ENCODE measurements at regions not wholly inside any gene's neighbourhood (a gene's known extent, or its start where the extent isn't known, plus 50 kb on each side); places are given as distances from the start of the nearest gene placed in this dataset.

GRCh38 chr18:42190643-42191042 is 235.6 kb downstream of the PIK3C3 start:
- BruUV-seq (replicated peaks) = no TSS peak

GRCh38 chr18:42192251-42193248 is 237.5 kb downstream of the PIK3C3 start:
- H3K9me2 ChIP-seq (ENCODE audit: insufficient read depth, low read length) = no peaks in the 10 kb centered on the region
- CTCF ChIA-PET (ENCODE audit: unreplicated experiment) = no interaction called here

More at GRCh38 chr18:42190643-42191042, 235.6 kb downstream of the PIK3C3 start:
- H3K4me3 ChIP-seq (ENCODE audit: low read depth, low read length, poor library complexity, severe bottlenecking) = no peak overlapping the region
- H2AFZ ChIP-seq (ENCODE audit: low read length) = no peak overlapping the region
- H3K36me3 ChIP-seq (ENCODE audit: insufficient read depth, low read length) = no peaks in the 10 kb centered on the region
- CTCF ChIA-PET (ENCODE audit: unreplicated experiment) = no interaction called here
- TF ChIP-seq EZH2phosphoT487 (IDR thresholded peaks at IDR 0.05; ENCODE audit: borderline replicate concordance, low read depth, low read length) (no peak), CTCF (conservative IDR thresholded peaks at IDR 0.05; ENCODE audit: low read length) (no peak)
- H3K79me2 ChIP-seq (ENCODE audit: insufficient read depth, low read depth, low read length) = no peaks in the 10 kb centered on the region
- no peaks in the 10 kb centered on the region for H3K4me1 ChIP-seq (ENCODE audit: insufficient read depth, low read length, poor library complexity, severe bottlenecking)
- H3K9me3 ChIP-seq (ENCODE audit: low read length) = no peaks in the 10 kb centered on the region
- no peak overlapping the region for H3K4me2 ChIP-seq (ENCODE audit: low read length)
- no peak overlapping the region for H3K27ac ChIP-seq (ENCODE audit: low read depth, low read length, poor library complexity, severe bottlenecking)
- POLR2A ChIA-PET = interaction anchor here (0.6 kb wide), 2 partner anchors 79 to 207 kb away, joined by 3 read pairs; no protein-coding TSS in a partner anchor
- DNase-seq (ENCODE audit: low spot score) = no peak
- no peaks in the 10 kb centered on the region for H4K20me1 ChIP-seq (ENCODE audit: insufficient read depth, low read length)
- no peaks in the 10 kb centered on the region for H3K9me2 ChIP-seq (ENCODE audit: insufficient read depth, low read length)
- intact Hi-C loops (cut with micrococcal nuclease; ENCODE audit: unreplicated experiment) = no loop called here

More at GRCh38 chr18:42192251-42193248, 237.5 kb downstream of the PIK3C3 start:
- H3K4me3 ChIP-seq (ENCODE audit: low read depth, low read length, poor library complexity, severe bottlenecking) = no peak overlapping the region
- H3K4me2 ChIP-seq (ENCODE audit: low read length) = no peak overlapping the region
- DNase-seq (ENCODE audit: low spot score) = no peak
- H3K79me2 ChIP-seq (ENCODE audit: insufficient read depth, low read depth, low read length) = no peaks in the 10 kb centered on the region
- no peaks in the 10 kb centered on the region for H3K4me1 ChIP-seq (ENCODE audit: insufficient read depth, low read length, poor library complexity, severe bottlenecking)
- H3K36me3 ChIP-seq (ENCODE audit: insufficient read depth, low read length) = no peaks in the 10 kb centered on the region
- no TSS peak for BruUV-seq (replicated peaks)
- intact Hi-C loops (cut with micrococcal nuclease; ENCODE audit: unreplicated experiment) = no loop called here
- POLR2A ChIA-PET = interaction anchor here (0.7 kb wide), 1 partner anchor 691 kb away, joined by 3 read pairs; no protein-coding TSS in a partner anchor
- TF ChIP-seq EZH2phosphoT487 (IDR thresholded peaks at IDR 0.05; ENCODE audit: borderline replicate concordance, low read depth, low read length) (no peak), CTCF (conservative IDR thresholded peaks at IDR 0.05; ENCODE audit: low read length) (no peak)
- H4K20me1 ChIP-seq (ENCODE audit: insufficient read depth, low read length) = no peaks in the 10 kb centered on the region
- no peak overlapping the region for H2AFZ ChIP-seq (ENCODE audit: low read length)
- H3K27ac ChIP-seq (ENCODE audit: low read depth, low read length, poor library complexity, severe bottlenecking) = no peak overlapping the region
- no peaks in the 10 kb centered on the region for H3K9me3 ChIP-seq (ENCODE audit: low read length)
